HG03457 (cell line): ENCODE measurements at regions not wholly inside any gene's neighbourhood (a gene's known extent, or its start where the extent isn't known, plus 50 kb on each side); places are given as distances from the start of the nearest gene placed in this dataset.
"Not testable (repeated sequence)": the region's sequence is repeated elsewhere in the genome, so short reads cannot be mapped to it uniquely, and the experiment has no call there.

Source experiments
- ATAC-seq: cut with Tn5 transposase; IDR thresholded peaks from one replicate; pipeline ENCODE4 v1.9.1; 2021; ENCODE audit warnings: moderate number of reproducible peaks; ENCODE audit not compliant: unreplicated experiment

GRCh38 chr14:55891692-55892091, 226.5 kb upstream of the PELI2 start:
- ATAC-seq, result no peak

- ATAC-seq, result no peak
Measured at GRCh38 chr14:55892906-55893305, 225.3 kb upstream of the PELI2 start.

DNA sequence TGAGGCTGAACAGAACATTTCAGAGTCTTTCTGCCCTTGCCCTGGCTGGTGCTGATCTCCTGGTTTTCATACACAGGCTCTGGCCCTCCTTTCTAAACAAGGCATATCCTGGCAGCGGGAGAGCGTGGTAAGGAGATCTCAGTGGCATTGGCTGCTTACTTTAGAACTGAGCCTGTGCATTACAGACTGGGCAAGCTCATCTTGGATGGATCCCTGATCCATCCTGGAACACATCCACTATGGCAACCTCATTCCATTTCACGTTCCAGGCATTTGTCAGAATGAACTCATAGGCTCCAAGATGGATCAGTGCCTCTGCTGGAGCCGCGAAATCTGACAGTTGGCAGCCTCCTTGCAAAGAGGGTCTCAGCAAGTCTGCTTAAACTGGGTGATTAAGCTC, 224.5 kb upstream of the PELI2 start:
- ATAC-seq, result no peak

DNA sequence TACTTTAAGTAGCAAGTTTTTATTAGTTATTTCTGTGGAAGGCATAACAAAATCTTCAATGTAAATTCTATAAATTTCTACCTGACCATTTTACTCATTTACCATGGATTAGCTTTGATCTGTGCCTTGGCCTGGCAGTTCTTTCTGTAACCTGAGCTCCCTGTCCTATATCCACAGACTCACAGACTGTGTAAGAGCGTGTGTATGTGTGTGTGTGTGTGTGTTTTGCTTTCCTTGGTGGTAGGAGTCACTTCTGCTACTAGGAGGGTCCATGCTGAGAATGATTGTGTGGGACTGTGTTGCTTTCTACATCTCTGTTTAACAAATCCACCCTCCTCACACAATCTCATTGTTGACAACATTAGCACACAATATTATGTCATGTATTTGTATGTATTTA, 221.2 kb upstream of the PELI2 start:
- no peak for ATAC-seq

DNA sequence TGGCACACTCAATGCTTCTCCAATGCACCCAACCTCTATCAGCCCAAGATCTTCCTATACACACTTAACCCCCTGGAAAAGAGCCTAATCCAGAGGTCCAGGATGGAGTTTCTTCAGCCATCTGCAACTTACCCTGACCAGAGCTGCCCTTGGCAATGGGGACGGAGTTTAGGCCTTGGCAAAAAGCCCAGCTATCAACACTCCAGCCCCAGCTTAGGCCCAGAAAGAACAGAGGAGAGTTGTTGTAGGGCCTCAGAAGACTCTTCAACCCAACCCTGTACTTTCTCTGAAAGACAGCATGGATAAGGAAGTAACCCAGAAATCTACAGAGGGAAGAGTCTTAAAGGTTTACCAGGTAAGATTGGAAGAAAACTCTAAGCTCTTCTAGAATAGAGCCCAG, 219.3 kb upstream of the PELI2 start:
- ATAC-seq, result no peak

GRCh38 chr14:55899531-55899930, 218.7 kb upstream of the PELI2 start:
- no peak for ATAC-seq

DNA sequence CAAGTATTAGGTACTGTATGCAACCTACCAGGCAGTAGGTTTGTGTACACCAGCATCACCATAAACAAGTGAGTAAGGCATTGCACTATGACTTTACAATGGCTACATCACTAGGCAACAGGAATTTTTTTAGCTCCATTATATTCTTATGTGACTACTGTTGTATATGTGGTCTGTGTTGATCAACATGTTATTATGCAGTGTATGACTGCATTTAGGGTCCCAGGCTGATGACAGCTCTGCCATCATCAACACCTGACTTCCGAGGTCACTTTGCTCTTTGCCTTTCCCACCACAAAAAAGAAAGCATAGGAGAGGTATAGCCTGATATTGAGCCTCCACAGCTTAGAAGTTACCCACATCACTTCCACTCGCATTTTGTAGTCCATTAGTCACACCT, 217.5 kb upstream of the PELI2 start:
- ATAC-seq, result no peak

DNA sequence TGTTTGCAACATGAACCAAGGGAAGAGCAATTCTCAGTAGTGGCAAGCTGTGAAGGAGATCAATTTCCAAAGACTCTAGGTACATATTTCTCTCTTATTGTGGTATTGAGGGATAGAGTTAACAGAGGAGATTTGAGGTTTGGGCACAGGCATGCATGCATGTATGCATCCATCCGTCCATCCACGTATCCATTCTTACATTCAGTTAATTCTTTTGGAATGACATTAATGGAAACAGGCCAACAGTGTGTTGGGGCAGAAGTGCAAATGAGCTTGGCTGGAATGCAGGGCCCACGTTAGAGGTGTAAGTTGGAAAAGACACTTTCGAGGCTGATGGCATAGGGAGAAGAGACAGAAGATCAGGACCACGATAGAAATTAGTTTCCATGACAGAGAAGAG, 216.9 kb upstream of the PELI2 start:
- no peak for ATAC-seq

GRCh38 chr14:55902241-55902640, 216.0 kb upstream of the PELI2 start:
- ATAC-seq, result no peak

DNA sequence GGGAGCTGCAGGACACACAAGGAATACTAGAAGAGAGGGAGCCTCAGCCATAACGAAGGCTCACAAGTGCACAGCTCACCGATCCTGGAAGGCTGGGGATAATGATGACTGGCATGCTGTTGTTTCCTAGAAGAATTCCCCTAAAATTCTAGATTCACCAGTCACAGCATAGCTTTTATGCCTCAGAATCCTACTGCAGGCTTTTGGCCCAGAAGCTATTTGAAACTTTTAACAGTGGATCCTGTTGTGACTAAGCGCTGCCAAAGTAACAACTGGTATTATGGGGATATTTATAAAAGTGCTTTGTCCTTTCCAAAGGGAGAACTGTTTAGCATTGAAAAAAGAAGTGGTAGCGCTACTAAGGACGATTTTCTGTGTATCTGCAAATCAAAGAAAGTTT, 214.1 kb upstream of the PELI2 start:
- no peak for ATAC-seq

DNA sequence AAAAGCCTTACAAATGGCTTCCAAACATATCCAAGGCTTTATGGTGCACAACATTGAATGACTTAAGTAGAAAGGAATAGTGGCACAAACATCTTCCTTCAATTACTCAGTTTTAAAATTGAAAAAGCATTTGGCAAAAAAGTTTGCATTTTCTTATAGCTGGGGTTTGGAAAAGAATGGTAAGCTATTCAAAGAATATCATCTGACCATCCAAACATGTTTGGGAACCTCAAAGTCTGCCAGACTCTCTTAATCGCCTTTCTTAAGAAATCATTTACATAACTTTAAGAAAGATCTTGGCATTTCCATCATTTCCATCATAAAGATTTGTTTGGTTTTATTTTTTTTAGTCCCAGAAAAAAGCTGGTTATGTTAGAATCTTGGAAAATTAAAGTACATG, 210.1 kb upstream of the PELI2 start:
- ATAC-seq, result no peak

DNA sequence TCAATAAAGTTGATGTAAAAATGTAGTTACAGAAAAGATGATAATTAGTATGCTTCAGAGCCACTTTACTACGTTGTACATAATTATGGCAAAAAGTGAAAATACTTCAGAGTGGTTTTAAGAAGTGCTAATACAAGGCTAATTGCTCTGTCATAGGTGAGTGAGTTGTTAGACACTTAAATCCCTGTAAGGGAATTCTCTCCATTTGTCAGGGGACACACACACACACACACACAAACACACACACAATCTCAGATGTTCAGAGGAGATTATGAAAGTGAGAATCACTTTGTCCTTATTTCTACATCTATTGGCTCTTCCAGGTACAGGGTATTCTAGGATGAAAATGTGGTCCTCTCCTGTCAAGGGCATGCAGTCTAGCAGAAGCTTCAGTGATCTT, 208.3 kb upstream of the PELI2 start:
- no peak for ATAC-seq

DNA sequence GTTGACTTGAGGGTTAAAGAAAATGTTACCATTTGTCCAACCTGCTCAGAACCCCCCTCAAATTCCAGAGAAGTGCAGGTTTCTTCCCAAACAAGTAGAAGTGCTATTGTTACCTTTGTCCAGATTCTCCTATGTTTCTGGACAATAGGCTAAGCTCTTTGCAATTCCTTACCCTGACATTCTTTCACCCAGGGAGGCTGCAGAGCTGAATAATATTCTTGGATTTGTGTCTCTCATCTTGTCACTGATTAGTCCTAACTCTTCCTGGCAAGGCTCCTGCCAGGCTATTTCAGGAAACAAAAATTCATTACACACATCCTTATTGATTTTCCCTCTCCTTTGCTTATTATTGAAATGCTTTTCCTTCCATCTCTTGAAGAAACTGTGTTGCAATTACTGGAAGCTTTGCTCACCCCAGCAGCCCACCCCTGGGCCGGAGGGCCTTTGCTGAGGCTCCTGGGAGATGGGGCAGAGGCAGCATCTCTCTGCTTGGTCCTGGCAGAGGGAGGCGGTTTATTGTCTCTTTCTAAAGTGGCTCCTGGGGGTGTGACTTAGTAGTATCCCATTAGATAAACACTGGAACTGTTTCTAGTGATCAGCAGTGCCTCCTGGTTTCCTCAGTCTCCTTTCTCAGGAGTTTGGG, 207.5 kb upstream of the PELI2 start:
- no peak for ATAC-seq

GRCh38 chr14:55911776-55912175, 206.4 kb upstream of the PELI2 start:
- no peak for ATAC-seq

DNA sequence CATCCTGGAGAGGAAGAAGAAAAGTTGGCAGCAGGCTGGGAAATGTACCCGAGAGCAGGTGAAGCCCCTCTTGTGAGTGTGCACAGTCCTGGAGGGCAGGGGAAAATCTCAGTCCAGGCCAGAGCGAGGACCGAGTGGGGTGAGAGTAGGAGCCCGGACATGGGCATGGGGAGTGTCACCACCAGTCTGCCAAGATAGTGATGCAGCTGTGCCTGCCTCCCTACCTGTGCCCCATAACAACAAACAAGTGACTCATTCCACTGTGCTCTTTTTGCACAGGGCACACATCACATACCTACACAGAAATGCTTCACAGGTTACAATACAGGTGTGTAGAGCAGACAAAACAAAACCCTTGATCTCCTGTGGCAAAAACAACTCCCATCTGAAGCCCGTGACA, 205.9 kb upstream of the PELI2 start:
- ATAC-seq, result no peak

GRCh38 chr14:55913324-55914025, 204.7 kb upstream of the PELI2 start:
- no peak for ATAC-seq

- ATAC-seq, result no peak
Measured at GRCh38 chr14:55914771-55915170, 203.4 kb upstream of the PELI2 start.

DNA sequence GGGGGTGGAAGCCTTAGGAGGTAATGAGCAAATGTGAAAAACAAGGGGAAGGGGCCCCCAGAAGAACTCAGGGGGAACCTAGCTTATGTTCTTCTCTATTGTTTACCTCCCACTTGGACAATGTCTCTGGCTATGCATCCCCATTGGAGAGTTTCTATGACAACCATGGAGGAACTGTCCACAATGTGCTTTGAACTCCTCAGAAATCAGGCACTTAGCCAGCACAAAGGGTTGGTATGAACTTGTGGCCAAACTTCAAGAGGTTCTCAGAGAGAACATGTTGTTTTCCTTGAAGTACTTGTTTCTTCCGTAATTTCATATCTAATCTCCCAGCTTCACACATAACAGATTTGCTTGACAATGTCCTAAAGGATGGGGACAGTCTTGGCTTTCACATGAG, 202.8 kb upstream of the PELI2 start:
- no peak for ATAC-seq

GRCh38 chr14:55919800-55920199, 198.4 kb upstream of the PELI2 start:
- not testable (repeated sequence) for ATAC-seq

DNA sequence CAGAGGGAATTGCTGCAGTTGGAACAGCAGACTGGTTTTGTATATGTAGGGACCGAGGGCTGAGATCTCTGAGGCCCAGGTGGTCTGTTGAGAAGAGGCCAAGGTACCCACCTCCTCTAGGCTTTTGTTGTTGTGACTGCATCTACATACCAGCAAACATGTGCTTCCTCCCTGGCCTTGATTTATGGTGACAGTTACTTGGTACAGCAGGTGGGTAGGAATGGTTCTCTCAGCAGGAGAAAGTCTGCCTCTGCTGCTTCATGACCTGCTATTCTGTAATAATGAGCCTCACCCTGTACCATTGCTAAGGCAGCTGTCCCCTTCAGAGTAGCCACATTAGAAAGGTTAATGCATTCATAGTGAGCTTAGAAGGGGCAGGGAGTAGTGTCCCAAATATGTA, 196.7 kb upstream of the PELI2 start:
- no peak for ATAC-seq

DNA sequence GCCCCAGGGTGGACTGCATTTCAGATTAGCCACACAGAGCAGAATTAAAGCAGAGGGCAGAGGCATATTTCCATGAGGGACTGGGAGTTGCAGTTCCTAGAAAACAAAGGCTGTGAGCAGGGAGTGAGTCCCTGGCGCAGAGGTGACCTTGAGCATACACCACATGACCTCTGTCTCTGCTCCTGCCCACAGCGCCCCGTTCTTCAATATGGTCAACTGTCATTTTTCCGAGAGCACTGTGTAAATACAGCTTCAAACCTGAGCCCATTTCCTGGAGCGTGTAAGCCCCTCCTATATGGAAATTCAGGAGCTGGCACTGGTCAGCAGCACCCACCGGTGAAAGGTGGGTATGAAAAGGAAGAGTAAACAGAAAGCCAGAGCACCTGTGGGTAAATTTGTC, 192.2 kb upstream of the PELI2 start:
- no peak for ATAC-seq

DNA sequence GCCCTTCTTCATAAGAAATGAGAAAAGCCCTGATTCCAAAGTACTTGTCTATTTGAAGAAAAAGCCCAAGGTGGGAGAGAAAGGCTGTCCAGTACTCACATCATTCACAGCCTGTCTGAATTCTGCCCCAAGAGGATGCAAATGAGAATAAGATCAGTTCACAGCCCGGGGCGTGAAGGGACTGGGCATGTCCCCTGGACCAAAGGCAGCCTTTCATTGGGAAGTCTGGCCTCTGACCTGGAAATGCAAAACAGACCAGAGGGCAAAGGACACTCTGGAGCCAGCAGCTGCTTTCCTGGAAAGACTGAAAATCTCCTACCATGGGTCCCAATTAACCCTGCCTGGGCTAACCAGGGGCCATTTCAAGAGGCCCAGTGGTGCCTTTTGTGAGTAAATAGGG, 191.2 kb upstream of the PELI2 start:
- no peak for ATAC-seq

- no peak for ATAC-seq
Measured at GRCh38 chr14:55928276-55928675, 189.9 kb upstream of the PELI2 start.
